ENCODE measurements at regions not wholly inside any gene's neighbourhood (a gene's known extent, or its start where the extent isn't known, plus 50 kb on each side); places are given as distances from the start of the nearest gene placed in this dataset.

- no peaks in the 10 kb centered on the region for H3K9me3 ChIP-seq
- no peak for DNase-seq (ENCODE audit: low spot score)
- no peak overlapping the region for H3K4me3 ChIP-seq
- no peak for ATAC-seq (ENCODE audit: insufficient number of reproducible peaks, low FRiP score, low read depth)
- no peak overlapping the region for H3K27ac ChIP-seq
- H3K27me3 ChIP-seq (replicated peaks; ENCODE audit: insufficient read depth): no peaks in the 10 kb centered on the region
- TF ChIP-seq CTCF (IDR thresholded peaks at IDR 0.05): no peak
- no peaks in the 10 kb centered on the region for H3K36me3 ChIP-seq
- no peaks in the 10 kb centered on the region for H3K4me1 ChIP-seq (ENCODE audit: control insufficient read depth in 1 of 2, low read depth in 2 of 2)
Measured at GRCh38 chr3:164222197-164222596, 856.1 kb downstream of the SI start.

- Histone ChIP-seq H3K4me3 (no peak overlapping the region), H3K9me3 (no peaks in the 10 kb centered on the region), H3K27me3 (replicated peaks; ENCODE audit: insufficient read depth) (no peaks in the 10 kb centered on the region), H3K4me1 (ENCODE audit: control insufficient read depth in 1 of 2, low read depth in 2 of 2) (no peaks in the 10 kb centered on the region), H3K27ac (no peak overlapping the region), H3K36me3 (no peaks in the 10 kb centered on the region)
- DNase-seq (ENCODE audit: low spot score) (no peak), ATAC-seq (ENCODE audit: insufficient number of reproducible peaks, low FRiP score, low read depth) (no peak)
- TF ChIP-seq CTCF (IDR thresholded peaks at IDR 0.05): no peak
Measured at GRCh38 chr3:164221297-164221696, 857.0 kb downstream of the SI start.

GRCh38 chr3:164209363-164209762 lies 868.9 kb downstream of the SI start:
- ATAC-seq (ENCODE audit: insufficient number of reproducible peaks, low FRiP score, low read depth) (no peak), DNase-seq (ENCODE audit: low spot score) (no peak)
- Histone ChIP-seq H3K4me3 (no peak overlapping the region), H3K27ac (no peak overlapping the region), H3K4me1 (ENCODE audit: control insufficient read depth in 1 of 2, low read depth in 2 of 2) (no peaks in the 10 kb centered on the region), H3K9me3 (no peaks in the 10 kb centered on the region), H3K27me3 (replicated peaks; ENCODE audit: insufficient read depth) (no peaks in the 10 kb centered on the region), H3K36me3 (no peaks in the 10 kb centered on the region)
- TF ChIP-seq CTCF (IDR thresholded peaks at IDR 0.05): no peak

GRCh38 chr3:164208821-164209220 lies 869.5 kb downstream of the SI start:
- Histone ChIP-seq H3K4me1 (ENCODE audit: control insufficient read depth in 1 of 2, low read depth in 2 of 2) (no peaks in the 10 kb centered on the region), H3K4me3 (no peak overlapping the region), H3K27ac (no peak overlapping the region), H3K27me3 (replicated peaks; ENCODE audit: insufficient read depth) (no peaks in the 10 kb centered on the region), H3K9me3 (no peaks in the 10 kb centered on the region), H3K36me3 (no peaks in the 10 kb centered on the region)
- DNase-seq (ENCODE audit: low spot score) (no peak), ATAC-seq (ENCODE audit: insufficient number of reproducible peaks, low FRiP score, low read depth) (no peak)
- no peak for TF ChIP-seq CTCF (IDR thresholded peaks at IDR 0.05)

GRCh38 chr3:164208048-164208447 lies 870.2 kb downstream of the SI start:
- Histone ChIP-seq H3K9me3 (no peaks in the 10 kb centered on the region), H3K27me3 (replicated peaks; ENCODE audit: insufficient read depth) (no peaks in the 10 kb centered on the region), H3K4me3 (no peak overlapping the region), H3K4me1 (ENCODE audit: control insufficient read depth in 1 of 2, low read depth in 2 of 2) (no peaks in the 10 kb centered on the region), H3K27ac (no peak overlapping the region), H3K36me3 (no peaks in the 10 kb centered on the region)
- ATAC-seq (ENCODE audit: insufficient number of reproducible peaks, low FRiP score, low read depth) (no peak), DNase-seq (ENCODE audit: low spot score) (no peak)
- no peak for TF ChIP-seq CTCF (IDR thresholded peaks at IDR 0.05)

All from thoracic aorta (tissue), 2 donors.